ENCODE measurements at regions not wholly inside any gene's neighbourhood (a gene's known extent, or its start where the extent isn't known, plus 50 kb on each side); places are given as distances from the start of the nearest gene placed in this dataset.

GRCh38 chr3:17969244-17969643, 226.8 kb upstream of the TBC1D5 start:
- Histone ChIP-seq H3K4me3 (ENCODE audit: control insufficient read depth in 2 of 3, extremely low read depth in 1 of 3, insufficient read depth in 2 of 3, low read depth in 1 of 3, low read length in 3 of 3) (no peak overlapping the region), H3K27ac (ENCODE audit: control insufficient read depth, insufficient read depth, low read length) (no peak overlapping the region), H3K4me2 (ENCODE audit: control insufficient read depth, extremely low read depth, insufficient read depth, low read depth, low read length) (no peak overlapping the region), H3K27me3 (ENCODE audit: control insufficient read depth, extremely low read depth, insufficient read depth, low read length) (no peaks in the 10 kb centered on the region), H3K9me3 (ENCODE audit: control insufficient read depth, low read depth, low read length) (no peaks in the 10 kb centered on the region), H3K79me2 (ENCODE audit: control insufficient read depth, insufficient read depth, low read length) (no peaks in the 10 kb centered on the region), H3K9ac (ENCODE audit: control insufficient read depth, extremely low read depth, insufficient read depth, low read length) (no peak overlapping the region), H3K36me3 (ENCODE audit: control insufficient read depth in 2 of 2, extremely low read depth in 1 of 2, insufficient read depth in 2 of 2, low read length in 2 of 2) (no peaks in the 10 kb centered on the region), H2AFZ (ENCODE audit: control insufficient read depth, low read length) (no peak overlapping the region), H3K9me1 (ENCODE audit: control insufficient read depth, extremely low read depth, insufficient read depth, low read length) (no peaks in the 10 kb centered on the region), H4K20me1 (ENCODE audit: control insufficient read depth, extremely low read depth, insufficient read depth, low read length) (no peaks in the 10 kb centered on the region), H3K4me1 (ENCODE audit: control insufficient read depth, extremely low read depth, insufficient read depth, low read length) (no peaks in the 10 kb centered on the region)
- TF ChIP-seq EZH2 (IDR thresholded peaks at IDR 0.05; ENCODE audit: low read length): no peak
- TF ChIP-seq, protein P1, sequence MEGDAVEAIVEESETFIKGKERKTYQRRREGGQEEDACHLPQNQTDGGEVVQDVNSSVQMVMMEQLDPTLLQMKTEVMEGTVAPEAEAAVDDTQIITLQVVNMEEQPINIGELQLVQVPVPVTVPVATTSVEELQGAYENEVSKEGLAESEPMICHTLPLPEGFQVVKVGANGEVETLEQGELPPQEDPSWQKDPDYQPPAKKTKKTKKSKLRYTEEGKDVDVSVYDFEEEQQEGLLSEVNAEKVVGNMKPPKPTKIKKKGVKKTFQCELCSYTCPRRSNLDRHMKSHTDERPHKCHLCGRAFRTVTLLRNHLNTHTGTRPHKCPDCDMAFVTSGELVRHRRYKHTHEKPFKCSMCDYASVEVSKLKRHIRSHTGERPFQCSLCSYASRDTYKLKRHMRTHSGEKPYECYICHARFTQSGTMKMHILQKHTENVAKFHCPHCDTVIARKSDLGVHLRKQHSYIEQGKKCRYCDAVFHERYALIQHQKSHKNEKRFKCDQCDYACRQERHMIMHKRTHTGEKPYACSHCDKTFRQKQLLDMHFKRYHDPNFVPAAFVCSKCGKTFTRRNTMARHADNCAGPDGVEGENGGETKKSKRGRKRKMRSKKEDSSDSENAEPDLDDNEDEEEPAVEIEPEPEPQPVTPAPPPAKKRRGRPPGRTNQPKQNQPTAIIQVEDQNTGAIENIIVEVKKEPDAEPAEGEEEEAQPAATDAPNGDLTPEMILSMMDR (optimal IDR thresholded peaks at IDR 0.05 in 1 of 3, IDR thresholded peaks at IDR 0.05 in 1 of 3, conservative IDR thresholded peaks at IDR 0.05 in 1 of 3; ENCODE audit: extremely low read depth in 1 of 3, insufficient read depth in 2 of 3, low read length in 3 of 3): no peak
- FAIRE-seq (no peak), DNase-seq (ENCODE audit: low read depth, low spot score) (no peak)
- dilution Hi-C loops (cut with MboI; ENCODE audit: extremely low pct_ligation_motif_present, low sequenced_read_pairs): no loop called here

GRCh38 chr3:17967953-17968607, 225.6 kb upstream of the TBC1D5 start:
- Histone ChIP-seq H3K9ac (ENCODE audit: control insufficient read depth, extremely low read depth, insufficient read depth, low read length) (no peak overlapping the region), H3K4me1 (ENCODE audit: control insufficient read depth, extremely low read depth, insufficient read depth, low read length) (no peaks in the 10 kb centered on the region), H3K36me3 (ENCODE audit: control insufficient read depth in 2 of 2, extremely low read depth in 1 of 2, insufficient read depth in 2 of 2, low read length in 2 of 2) (no peaks in the 10 kb centered on the region), H4K20me1 (ENCODE audit: control insufficient read depth, extremely low read depth, insufficient read depth, low read length) (no peaks in the 10 kb centered on the region), H3K79me2 (ENCODE audit: control insufficient read depth, insufficient read depth, low read length) (no peaks in the 10 kb centered on the region), H3K4me2 (ENCODE audit: control insufficient read depth, extremely low read depth, insufficient read depth, low read depth, low read length) (no peak overlapping the region), H3K9me1 (ENCODE audit: control insufficient read depth, extremely low read depth, insufficient read depth, low read length) (no peaks in the 10 kb centered on the region), H2AFZ (ENCODE audit: control insufficient read depth, low read length) (no peak overlapping the region), H3K9me3 (ENCODE audit: control insufficient read depth, low read depth, low read length) (no peaks in the 10 kb centered on the region), H3K4me3 (ENCODE audit: control insufficient read depth in 2 of 3, extremely low read depth in 1 of 3, insufficient read depth in 2 of 3, low read depth in 1 of 3, low read length in 3 of 3) (no peak overlapping the region), H3K27ac (ENCODE audit: control insufficient read depth, insufficient read depth, low read length) (no peak overlapping the region), H3K27me3 (ENCODE audit: control insufficient read depth, extremely low read depth, insufficient read depth, low read length) (no peaks in the 10 kb centered on the region)
- dilution Hi-C loops (cut with MboI; ENCODE audit: extremely low pct_ligation_motif_present, low sequenced_read_pairs): no loop called here
- FAIRE-seq (no peak), DNase-seq (ENCODE audit: low read depth, low spot score) (no peak)
- TF ChIP-seq EZH2 (IDR thresholded peaks at IDR 0.05; ENCODE audit: low read length): no peak
- TF ChIP-seq, protein P1 (optimal IDR thresholded peaks at IDR 0.05 in 1 of 3, IDR thresholded peaks at IDR 0.05 in 1 of 3, conservative IDR thresholded peaks at IDR 0.05 in 1 of 3; ENCODE audit: extremely low read depth in 1 of 3, insufficient read depth in 2 of 3, low read length in 3 of 3): no peak
